Cerebellar cortex (tissue), 1 donor: ENCODE measurements at regions not wholly inside any gene's neighbourhood (a gene's known extent, or its start where the extent isn't known, plus 50 kb on each side); places are given as distances from the start of the nearest gene placed in this dataset.

Experiments used
- DNase-seq: peaks from one replicate; pipeline ENCODE4 v3.0.0-alpha.2; 2015; ENCODE audit warnings: low spot score

DNA sequence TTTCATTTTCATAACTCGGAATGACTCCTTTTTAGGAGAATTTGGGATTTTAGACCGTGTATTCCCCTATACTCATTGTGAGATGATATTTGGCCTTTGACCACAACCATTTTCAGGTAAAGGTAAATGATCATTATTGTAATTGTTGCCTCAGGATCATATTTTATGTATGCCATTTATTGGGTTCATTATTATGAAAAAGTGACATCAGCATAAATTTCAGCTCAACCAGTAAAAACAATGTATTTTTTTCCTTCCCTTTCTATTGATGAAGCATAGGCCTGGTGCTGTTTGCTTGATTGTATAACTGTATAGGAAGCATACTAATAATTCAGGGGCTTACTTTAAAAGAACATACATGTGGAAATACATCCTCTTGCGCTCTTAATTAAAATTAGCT lies 832.9 kb upstream of the FANCL start:
- DNase-seq: no peak

DNA sequence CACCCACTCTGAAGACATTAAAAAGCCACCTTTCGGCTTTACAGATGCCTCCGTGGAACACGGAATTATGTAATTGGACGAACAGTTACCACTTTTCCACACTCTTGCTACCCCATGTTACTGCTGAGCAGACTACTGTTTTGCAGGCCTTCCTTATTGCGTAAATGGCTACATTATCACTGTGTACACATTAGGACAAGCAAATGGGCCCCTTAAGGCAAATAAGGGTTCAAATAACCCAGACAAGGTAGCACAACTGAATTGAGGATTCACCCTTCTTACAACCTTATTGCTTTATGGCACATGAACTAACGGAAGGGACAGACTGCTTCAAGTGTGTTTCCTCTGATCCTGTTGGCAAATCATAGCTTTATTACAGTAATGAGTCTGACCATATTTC lies 832.2 kb upstream of the FANCL start:
- DNase-seq: no peak

DNA sequence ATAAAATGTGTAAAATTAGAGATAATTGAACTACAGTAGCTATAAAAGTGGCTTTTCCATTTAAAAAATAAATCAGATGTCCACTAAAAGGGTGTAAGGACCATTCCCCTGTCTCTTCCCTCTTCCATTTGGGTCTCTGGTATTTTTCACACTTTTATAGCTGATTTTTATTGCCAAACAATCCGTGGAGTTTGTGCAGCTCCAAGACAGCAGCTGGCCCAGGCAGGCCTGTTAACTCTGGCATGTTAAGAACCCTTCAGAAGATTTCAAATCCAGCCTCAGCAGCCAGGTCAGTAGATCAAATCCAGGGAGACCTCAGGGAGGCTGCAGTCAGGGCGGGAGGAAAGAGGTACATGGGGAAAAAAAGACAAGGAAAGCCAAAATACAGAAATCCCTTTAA lies 827.1 kb upstream of the FANCL start:
- DNase-seq: no peak

DNA sequence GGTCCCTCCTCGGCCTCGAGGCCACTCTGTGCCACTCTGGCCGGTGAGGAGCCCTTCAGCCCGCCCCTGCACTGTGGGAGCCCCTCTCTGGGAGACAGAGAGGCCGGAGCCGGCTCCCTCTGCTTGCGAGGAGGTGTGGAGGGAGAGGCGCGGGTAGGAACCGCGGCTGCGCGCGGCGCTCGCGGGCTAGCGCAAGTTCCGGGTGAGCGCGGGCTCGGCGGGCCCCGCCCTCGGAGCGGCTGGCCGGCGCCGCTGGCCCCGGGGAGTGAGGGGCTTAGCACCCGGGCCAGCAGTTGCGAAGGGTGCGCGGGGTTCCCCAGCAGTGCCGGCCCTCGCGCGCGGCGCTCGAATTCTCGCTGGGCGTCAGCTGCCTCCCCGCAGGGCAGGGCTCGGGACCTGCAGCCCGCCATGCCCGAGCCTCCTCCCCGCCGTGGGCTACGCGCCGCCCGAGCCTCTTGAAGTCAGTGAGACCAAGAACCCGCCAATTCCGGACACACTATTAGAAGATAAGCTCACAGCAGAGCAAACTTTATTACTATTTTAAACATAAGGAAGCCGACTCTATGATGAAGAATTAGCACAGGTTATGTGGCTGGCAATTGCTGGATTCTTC lies 825.8 kb upstream of the FANCL start:
- no peak for DNase-seq

DNA sequence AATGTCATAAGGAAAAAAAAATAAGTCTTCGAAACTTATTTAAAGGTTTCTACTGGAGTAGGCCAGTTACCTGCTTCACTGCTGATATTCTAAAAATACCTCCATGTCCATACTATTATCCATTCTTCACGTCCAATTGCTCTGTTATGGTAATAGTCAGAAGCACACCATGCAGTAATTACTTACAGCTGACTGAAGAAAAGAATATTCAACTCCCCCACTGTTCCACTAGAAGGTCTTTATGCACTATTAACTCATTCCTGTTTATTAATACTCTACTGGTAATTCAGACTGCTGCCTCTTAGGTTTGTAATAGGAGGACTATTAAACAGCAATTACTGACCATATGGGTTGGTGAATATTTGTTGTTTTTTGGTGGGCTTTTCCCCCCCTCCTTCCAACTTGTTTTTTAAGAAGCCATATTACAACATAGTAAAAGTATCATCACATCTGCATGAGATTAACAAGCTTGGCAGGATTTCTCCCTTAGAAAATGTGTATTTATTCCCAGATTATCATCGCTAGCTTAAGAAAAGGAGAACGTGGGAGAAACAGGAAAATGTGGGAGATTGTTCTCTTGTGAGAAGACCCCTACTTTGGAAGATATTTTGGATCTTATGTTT lies 806.4 kb upstream of the FANCL start:
- DNase-seq: no peak

DNA sequence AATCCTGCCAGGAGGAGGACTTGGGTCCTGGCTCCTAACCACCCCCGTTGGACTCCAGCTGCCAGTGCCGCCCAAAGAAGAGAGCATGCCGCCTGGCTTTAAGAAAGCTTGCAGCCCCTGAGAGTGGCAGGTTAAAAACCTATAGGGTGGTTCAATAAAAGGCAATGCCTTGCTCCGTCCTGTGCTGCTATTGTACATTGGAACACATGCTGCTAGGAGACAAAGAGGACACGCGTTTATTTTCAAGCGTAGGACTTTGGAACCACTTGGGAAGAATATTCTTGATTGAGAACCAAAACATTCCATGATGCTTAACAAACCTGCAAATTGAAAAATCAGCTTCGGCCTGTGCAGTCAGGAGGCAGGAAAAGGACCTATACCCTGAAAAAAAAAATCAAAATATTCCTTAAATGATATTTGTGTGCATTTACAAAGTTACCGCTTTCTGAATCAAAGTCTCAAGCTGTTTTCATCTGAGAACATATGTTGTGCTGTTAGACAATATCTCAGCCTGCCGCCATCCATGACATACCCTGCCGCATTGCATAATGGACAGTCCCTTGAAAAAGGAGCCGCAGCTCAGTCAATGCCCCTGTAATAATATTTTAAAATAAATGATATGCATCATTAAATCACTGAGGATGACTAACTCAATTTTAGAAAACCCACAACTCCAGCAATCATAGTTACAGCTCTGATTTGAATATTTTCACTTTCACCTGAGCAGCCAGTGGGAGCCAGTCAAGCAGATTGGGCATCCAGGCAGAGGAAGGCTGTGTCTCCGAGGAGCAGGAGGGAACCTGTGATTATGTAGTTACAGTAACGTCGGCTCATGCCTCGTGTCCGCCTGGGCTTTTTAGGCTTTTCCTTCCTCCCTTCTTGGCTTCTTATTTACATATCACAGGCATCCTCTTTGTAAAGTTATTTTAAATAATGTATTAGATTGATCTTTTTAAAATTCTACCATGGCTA lies 805.6 kb upstream of the FANCL start:
- DNase-seq: no peak

DNA sequence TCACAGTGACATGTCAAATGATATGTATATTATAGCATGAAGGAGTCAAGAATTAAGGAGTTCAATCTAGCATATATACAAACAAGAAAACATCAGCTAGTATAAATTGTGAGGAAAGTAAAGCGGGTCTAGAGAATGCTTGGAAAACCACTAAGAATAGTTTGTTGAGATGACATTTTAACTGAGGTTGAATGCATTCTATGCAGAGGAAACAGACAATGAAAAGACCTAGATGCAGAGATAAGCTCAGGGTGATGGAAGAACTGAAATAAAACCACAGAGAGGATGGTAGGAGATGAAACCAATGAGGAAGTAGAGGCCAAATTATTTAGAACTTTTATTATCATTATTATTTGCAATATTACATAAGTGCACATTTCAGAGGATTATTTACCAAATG lies 803.6 kb upstream of the FANCL start:
- DNase-seq: no peak

DNA sequence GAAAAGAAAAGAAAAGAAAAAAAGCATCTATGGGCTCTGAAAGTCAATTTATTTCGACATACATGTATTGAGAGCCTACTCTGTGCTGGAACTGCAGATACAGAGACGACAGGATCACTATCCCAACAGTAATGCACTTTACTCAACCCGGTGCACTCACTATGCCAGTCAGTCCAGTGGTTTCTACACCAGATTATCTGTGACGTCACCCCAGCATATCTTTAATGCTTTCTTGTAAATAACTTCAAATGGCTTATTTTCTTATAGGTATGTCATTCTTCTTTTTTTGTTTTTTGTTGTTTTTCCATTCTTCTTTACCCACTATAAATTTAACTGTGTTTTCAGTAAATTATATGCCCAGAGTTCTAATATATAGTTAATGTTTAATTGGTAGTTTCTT lies 800.0 kb upstream of the FANCL start:
- no peak for DNase-seq

DNA sequence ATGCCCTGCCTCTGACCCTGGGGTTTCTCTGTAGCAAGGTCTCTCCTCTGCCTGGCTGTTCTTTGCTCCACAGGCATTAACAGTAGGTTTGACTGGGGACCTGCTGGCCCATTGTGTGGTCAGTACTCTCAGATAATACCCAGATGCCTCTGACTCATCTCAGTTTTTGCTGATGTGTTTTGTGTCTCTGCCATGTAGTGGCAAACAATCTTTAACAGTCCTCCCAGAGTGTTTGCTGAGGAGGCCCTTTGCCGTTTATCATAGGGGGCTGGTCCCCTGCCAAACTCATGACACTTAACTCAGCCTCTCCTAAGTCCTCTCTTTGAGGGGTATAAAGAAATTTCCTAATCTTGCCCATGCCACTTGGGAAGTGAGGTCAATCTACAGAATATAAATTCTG lies 793.7 kb upstream of the FANCL start:
- DNase-seq: no peak

DNA sequence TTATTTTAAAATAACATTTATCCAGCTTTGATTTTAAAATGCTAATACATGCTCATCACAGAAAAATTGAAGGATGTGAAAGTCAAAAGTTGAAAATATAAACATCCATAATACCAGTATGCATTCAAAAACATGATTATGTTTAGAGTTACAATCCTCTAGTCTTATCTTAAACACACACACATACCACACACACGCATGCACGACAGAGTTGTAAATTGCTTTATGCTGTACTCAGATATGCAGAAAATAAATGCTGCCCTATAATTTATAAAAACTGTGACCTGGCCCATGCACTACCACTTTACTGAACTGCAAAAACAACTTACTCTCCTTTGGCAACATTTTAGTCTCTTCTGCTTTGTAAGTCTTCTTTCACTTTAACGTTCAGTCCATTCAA lies 793.0 kb upstream of the FANCL start:
- DNase-seq: no peak

DNA sequence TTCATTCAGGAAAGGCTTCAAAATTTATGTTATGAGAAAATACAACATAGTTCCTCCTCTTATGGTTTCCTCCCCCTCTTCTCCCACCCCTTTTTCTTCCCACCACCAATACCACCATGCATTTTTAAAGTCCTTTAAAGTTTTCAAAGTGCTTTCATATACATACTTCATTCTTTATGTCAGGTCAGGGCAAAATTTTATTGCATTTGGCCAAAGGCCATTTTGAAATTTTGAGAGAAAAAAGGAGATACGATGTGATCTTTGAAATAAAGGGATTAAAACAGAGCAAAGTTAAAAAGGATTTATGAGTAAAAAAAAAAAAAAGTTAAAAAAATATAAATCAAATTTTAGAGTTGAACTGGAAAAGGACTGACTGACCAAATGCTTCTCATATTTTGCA lies 792.5 kb upstream of the FANCL start:
- no peak for DNase-seq

DNA sequence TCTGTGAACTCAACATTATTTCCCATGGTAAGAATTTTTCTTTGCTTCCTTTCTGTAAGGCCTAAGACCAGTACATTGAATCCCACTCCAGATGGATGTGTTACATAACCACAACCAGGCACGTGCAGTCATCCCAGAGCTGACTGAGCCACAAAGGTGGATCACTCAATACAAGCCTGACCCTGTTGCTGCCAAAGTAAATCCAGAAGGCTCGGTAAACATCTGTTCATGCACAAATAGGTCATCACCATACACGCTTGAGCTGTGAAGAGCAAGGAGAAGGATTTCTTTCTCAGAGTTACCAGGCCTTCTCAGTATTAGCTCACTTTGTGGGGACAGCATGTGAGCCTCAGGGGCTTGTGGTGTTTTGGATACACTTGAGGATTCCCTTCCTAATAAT lies 791.4 kb upstream of the FANCL start:
- DNase-seq: no peak

DNA sequence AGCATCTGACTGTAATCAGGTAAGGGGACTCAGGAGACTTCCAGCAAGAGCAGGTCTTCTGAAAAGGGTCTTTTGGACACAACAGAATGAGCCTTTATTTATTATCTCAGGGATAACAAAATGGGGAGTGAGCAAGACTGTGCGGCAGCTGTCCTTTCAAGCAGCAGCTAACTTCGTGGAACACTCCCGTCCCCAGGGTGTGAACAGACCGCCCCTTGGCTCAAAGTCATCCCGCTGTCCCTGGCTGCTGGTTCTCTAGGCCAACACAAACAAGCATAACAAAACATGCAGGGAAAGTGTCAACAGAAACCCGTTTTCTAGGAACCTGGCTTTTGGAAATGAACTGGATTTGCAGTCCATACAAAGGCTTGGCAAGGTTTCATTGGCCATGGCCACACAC lies 787.9 kb upstream of the FANCL start:
- DNase-seq: no peak

DNA sequence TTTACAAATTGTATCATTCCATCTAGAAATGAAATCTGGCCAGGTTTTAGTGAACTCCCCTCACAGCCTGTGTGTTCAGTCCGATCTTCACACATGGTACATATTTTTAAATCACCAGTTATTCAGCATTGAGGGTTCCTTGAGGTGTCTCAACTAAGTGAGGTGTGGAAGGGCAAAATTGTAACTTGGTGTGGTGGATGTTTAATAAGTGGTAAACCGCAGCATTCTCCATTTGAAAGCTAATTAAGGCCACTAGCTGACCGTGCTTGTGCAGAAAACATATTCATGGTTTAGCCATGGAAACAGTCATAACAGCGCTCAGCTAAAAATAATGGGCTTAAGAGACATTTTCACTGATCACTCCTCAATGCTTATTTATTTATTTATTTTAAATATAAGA lies 786.2 kb upstream of the FANCL start:
- no peak for DNase-seq

DNA sequence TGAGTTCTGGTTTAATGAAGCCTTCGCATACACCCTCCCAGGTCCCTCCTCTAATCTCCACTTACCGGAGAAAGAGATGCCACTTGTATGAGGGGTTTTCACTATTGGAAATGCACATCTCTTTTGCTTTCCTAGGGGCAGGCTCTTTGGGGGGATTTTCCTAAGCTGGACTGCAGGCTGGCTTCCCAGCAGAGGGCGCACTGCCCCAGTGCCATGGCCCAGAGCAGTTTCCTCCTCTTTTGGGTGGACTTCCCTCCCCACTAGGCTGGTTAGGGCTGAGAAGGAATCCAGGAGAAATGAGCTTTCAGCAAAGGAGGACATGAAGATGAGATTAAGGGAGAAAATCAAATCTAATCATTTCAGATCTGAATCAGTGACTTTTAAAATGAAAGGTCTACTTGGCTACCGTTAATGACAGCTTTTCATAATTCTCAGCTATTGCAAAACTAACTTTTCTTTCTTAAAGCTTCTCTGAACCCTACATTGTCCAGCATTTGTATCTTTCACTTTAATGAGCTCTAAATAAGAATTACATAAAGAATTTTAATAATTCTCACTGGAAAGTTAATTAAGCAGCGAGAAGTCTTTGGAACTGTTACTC lies 784.1 kb upstream of the FANCL start:
- peak; percentile 17 for DNase-seq

DNA sequence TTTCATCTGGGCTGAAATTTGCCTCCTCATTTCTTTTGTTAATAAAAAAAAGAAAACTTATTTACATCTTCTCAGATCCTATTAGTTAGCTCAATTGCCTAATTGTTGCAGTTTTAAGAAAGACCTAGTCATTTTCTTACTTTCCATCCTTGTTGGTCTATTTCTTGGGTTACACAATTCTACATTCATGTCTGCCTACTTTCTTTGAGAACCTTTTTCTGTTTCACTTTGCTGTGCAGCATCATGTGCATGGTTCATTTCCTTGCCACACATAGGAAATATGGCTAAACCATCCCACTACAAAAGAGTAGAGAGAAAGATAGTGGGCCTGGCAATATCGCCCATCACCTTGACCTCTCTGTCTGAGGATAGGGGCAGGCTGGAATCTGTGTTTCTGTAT lies 780.7 kb upstream of the FANCL start:
- DNase-seq: no peak

DNA sequence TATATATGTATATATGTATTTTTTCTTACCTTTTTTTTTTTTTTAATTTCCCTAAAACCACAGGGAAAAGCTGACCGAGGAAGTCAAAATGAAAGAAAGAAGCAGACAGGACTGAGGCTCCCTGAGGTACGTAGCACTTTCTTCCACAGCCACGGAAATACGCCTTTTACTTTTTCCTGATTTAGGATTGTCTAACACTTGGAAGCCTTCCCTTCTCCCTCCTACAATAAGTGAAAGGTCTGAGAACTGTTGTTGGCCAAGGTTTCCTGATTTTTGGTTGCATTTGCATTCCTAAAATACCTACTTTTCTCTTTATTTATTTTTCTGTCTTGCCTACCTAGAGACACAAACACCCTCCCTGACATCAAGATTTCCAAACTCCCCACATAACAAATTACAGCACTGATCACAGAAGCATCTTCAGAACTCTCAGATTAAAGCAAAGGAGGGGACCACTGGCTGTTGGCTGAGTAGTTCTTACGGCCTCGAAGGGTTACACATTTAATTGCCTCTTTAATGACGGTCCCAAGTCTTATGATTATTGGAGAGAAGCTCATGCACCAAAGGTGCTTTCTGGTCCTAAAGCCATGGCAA lies 778.5 kb upstream of the FANCL start:
- DNase-seq: no peak

DNA sequence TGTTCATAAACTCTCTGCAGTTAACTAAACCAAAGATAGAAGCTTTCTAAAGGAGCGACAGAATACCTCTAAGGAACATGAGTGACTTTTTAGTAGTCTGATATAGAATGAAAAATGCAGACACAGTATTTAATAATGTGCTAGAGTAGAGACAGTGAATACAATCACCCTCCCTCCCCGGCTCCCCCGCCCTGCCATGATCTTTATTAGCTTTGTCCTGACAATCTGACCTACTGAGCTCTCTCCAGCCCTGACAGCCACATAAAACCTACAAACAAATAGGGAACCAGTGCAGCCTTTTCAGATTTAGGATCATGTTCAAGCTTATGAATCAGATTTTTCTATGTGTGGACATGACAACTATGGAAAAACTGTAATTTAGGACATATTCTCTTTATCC lies 777.6 kb upstream of the FANCL start:
- no peak for DNase-seq

DNA sequence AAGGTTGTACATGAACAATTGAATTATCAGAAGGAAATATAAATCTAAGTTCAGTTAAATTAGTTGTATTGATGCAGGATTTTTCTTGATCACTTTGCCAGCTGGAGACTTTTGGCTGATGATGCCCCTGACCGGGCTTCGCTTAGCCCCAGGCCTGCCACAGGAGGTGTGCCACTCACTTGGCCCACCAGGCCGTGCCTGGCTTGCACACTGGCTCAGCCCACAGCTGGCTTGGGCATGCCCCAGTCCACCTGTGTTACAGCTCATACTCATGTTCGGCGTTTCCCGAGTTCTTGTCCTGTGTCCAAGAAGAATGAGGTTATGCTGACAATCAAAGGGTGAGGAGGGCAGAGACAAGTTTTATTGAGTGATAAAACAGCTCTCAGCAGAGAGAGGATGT lies 773.9 kb upstream of the FANCL start:
- no peak for DNase-seq

DNA sequence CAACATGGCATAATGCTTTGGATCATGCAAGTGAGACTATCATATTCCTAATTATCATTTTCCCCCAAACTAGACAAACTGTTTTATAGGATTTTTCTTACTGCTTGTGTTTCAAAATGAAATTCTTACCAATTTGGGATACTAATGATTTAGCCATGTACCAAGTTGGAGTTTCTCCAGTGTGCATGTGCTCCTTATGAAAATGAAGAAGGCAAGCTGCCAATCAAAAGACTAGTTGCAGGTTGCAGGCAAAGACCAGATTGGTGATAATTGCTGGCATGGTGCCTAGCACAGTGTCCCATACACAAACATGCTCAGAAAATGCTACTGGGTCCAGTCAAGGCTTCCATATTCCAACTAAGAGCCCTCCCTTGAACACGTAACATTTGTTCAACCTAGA lies 771.8 kb upstream of the FANCL start:
- no peak for DNase-seq

DNA sequence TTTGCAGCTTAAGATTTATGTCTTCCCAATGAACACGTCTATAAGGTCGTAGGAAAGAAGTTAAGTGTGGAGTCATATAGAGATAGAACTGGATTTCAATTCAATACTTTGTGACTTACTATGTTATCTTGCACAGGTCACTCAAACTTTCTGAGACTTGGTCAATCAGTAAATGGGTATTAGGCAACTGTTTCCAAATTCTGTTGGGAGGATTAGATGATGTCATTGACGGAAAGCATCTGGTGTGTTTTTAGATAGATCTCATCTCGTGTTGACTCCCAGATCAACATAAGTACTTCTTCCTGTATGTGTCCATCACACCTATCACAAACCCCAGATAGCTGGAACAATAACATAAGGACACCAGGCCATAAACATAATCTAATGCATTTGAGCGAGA lies 771.1 kb upstream of the FANCL start:
- no peak for DNase-seq

DNA sequence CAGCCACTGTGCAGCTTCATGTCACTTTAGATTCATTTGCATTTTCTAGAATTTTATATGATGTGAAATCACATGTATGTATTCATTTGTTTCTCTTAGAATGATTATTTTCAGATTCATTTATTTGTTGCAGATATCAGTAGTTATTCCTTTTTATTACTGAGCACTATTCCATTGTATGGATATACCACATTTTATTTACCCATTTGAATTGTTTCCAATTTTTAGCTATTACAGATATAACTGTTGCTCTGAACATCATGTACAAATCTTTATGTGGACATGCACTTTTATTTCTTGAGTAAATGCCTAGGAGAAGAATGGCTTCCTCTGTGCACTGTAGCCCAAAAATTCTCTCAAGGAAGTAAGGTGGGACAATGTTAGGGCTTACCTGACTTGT lies 767.8 kb upstream of the FANCL start:
- DNase-seq: no peak
